Gastrocnemius medialis (tissue), 4 donors: ENCODE measurements at regions not wholly inside any gene's neighbourhood (a gene's known extent, or its start where the extent isn't known, plus 50 kb on each side); places are given as distances from the start of the nearest gene placed in this dataset.

Experiments
- ATAC-seq, 2 donors: fragments of 150-250 bp; one replicate each; pipeline ENCODE4 v1.9.1; 2016
- DNase-seq, 2 donors: peaks; one replicate each; pipeline ENCODE4 v3.0.0-alpha.2; 2019
- H3K27ac ChIP-seq, 4 donors: fragments of 200-600 bp; sonication (generic); 1 replicate in 1 of 4; 2 replicates in 3 of 4; pipeline ENCODE4 v1.5.1; 2016 to 2018; ENCODE audit warnings: mild to moderate bottlenecking in 2 of 4, moderate library complexity in 1 of 4
- H3K27me3 ChIP-seq, 3 donors: fragments of 200-600 bp; sonication (generic) in 2 of 3; 1 replicate in 1 of 3; 2 replicates in 2 of 3; pipeline versions ENCODE4 v1.5.1 to v1.6.0; 2016 to 2019; ENCODE audit warnings: mild to moderate bottlenecking in 1 of 3, moderate library complexity in 1 of 3
- H3K36me3 ChIP-seq, 2 donors: fragments of 200-600 bp; sonication (generic) in 1 of 2; one replicate each; pipeline ENCODE4 v1.5.1; 2017 to 2018
- H3K4me1 ChIP-seq, 2 donors: fragments of 200-600 bp; sonication (generic) in 1 of 2; one replicate each; pipeline ENCODE4 v1.5.1; 2016 to 2017; ENCODE audit warnings: mild to moderate bottlenecking in 2 of 2
- H3K4me3 ChIP-seq, 4 donors: fragments of 200-600 bp; sonication (generic) in 3 of 4; 1 replicate in 1 of 4; 2 replicates in 3 of 4; pipeline ENCODE4 v1.5.1; 2016 to 2019; ENCODE audit warnings: mild to moderate bottlenecking in 2 of 4
- H3K9me3 ChIP-seq, 3 donors: fragments of 200-600 bp; sonication (generic) in 2 of 3; 1 replicate in 1 of 3; 2 replicates in 2 of 3; pipeline ENCODE4 v1.5.1; 2016 to 2019
- POLR2A ChIP-seq, 2 donors: fragments of 450-650 bp; IDR thresholded peaks; one replicate each; pipeline ENCODE4 v1.6.1; 2017; ENCODE audit warnings: antibody characterized with exemption in 2 of 2, mild to moderate bottlenecking in 2 of 2, moderate library complexity in 2 of 2
- in situ Hi-C, 4 donors: fragments of 200-750 bp; cut with MboI; loops; one replicate each; pipeline versions ENCODE4 v1.15.0 to v1.8.0; 2017; ENCODE audit warnings: low sequenced_read_pairs in 4 of 4
- intact Hi-C: fragments of 100-400 bp; cut with DNase I; formaldehyde crosslinking; loops from one replicate; pipeline ENCODE4 v1.15.1; 2023; ENCODE audit warnings: low total_unique reads
- TF ChIP-seq, protein P1 (sequence below), 5 experiments: fragments of 450-650 bp in 3 of 5; fragments of 200-600 bp in 2 of 5; sonication (generic) in 2 of 5; IDR thresholded peaks in 4 of 5; conservative IDR thresholded peaks in 1 of 5; 1 replicate in 4 of 5; 2 replicates in 1 of 5; pipeline ENCODE4 v1.5.1; 2016 to 2019; ENCODE audit warnings: antibody characterized with exemption in 5 of 5, mild to moderate bottlenecking in 3 of 5, moderate library complexity in 3 of 5

DNA sequence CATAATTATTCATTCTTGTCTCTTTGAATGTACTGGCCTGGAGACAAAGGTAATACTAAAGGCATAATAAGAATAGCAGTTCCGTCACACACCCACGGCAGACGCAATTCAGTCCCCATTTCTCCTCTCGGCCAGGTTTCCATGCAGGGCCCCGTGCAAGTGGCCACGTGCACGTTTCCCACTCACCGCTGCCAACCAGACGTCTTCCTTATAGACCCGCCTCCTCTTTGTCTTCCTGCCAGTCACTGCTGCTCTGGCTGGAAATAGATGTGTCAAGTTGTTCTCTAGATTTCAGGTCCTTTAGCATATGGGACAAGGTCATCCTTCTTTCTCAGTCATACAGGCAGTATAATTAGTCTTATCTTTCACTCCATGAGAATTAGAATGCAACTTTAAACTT, 204.3 kb downstream of the SUCLA2 start:
- Histone ChIP-seq H3K4me1 (no peaks in the 10 kb centered on the region), H3K27ac (no peak overlapping the region), H3K27me3 (no peaks in the 10 kb centered on the region), H3K36me3 (no peaks in the 10 kb centered on the region), H3K9me3 (no peaks in the 10 kb centered on the region), H3K4me3 (no peak overlapping the region)
- no peak for DNase-seq
- intact Hi-C loops, result no loop called here
- in situ Hi-C loops, result no loop called here
- TF ChIP-seq, protein P1, sequence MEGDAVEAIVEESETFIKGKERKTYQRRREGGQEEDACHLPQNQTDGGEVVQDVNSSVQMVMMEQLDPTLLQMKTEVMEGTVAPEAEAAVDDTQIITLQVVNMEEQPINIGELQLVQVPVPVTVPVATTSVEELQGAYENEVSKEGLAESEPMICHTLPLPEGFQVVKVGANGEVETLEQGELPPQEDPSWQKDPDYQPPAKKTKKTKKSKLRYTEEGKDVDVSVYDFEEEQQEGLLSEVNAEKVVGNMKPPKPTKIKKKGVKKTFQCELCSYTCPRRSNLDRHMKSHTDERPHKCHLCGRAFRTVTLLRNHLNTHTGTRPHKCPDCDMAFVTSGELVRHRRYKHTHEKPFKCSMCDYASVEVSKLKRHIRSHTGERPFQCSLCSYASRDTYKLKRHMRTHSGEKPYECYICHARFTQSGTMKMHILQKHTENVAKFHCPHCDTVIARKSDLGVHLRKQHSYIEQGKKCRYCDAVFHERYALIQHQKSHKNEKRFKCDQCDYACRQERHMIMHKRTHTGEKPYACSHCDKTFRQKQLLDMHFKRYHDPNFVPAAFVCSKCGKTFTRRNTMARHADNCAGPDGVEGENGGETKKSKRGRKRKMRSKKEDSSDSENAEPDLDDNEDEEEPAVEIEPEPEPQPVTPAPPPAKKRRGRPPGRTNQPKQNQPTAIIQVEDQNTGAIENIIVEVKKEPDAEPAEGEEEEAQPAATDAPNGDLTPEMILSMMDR (IDR thresholded peaks at IDR 0.05 in 4 of 5, conservative IDR thresholded peaks at IDR 0.05 in 1 of 5), result no peak
- TF ChIP-seq POLR2A (IDR thresholded peaks at IDR 0.05), result no peak
- no peak for ATAC-seq

DNA sequence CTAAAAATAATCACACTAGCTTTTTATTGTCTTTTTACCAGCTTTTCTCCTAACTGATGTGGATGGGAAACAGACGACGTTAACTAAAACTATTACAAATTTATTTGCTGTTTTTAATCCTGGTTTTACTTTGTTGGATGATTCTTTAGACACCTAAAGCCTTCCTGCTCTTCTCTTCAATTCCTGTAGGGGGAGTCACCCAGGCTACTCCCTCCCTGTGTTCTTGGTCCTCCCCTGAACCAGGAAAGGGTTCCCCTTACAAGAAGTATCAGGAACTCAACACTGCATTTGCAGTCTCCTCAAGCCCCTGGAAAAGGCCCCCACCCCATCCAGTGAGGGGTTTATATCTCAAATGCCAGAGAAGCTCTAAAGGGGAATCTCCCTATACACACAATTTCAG, 206.1 kb downstream of the SUCLA2 start:
- Histone ChIP-seq H3K9me3 (no peaks in the 10 kb centered on the region), H3K4me3 (no peak overlapping the region), H3K36me3 (no peaks in the 10 kb centered on the region), H3K27me3 (no peaks in the 10 kb centered on the region), H3K4me1 (no peaks in the 10 kb centered on the region), H3K27ac (no peak overlapping the region)
- ATAC-seq (no peak), DNase-seq (no peak)
- intact Hi-C loops, result no loop called here
- in situ Hi-C loops, result no loop called here
- TF ChIP-seq, protein P1 (IDR thresholded peaks at IDR 0.05 in 4 of 5, conservative IDR thresholded peaks at IDR 0.05 in 1 of 5), result no peak
- no peak for TF ChIP-seq POLR2A (IDR thresholded peaks at IDR 0.05)

DNA sequence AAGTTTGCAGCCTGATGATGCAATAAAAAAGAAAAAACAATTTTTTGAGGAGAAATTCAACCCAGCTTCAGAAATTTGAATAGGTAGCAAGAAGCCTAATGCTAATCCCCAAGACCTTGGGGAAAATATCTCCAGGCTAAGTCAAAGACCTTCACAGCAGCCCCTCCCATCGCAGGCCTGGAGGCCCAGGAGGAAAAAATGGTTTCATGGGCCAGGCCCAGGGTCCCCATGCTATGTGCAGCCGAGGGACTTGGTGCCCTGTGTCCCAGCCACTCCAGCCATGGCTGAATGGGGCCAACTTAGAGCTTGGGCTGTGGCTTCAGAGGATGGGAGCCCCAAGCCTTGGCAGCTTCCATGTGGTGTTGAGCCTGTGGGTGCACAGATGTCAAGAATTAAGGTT, 210.3 kb downstream of the SUCLA2 start:
- H3K9me3 ChIP-seq, result no peaks in the 10 kb centered on the region
- no peak overlapping the region for H3K27ac ChIP-seq
- H3K4me1 ChIP-seq, result no peaks in the 10 kb centered on the region
- no peak for ATAC-seq
- no peaks in the 10 kb centered on the region for H3K27me3 ChIP-seq
- no peak overlapping the region for H3K4me3 ChIP-seq
- no peak for DNase-seq
- in situ Hi-C loops (no loop called here), intact Hi-C loops (no loop called here)
- TF ChIP-seq, protein P1 (IDR thresholded peaks at IDR 0.05 in 4 of 5, conservative IDR thresholded peaks at IDR 0.05 in 1 of 5), result no peak
- no peak for TF ChIP-seq POLR2A (IDR thresholded peaks at IDR 0.05)
- H3K36me3 ChIP-seq, result no peaks in the 10 kb centered on the region

- Histone ChIP-seq H3K4me3 (no peak overlapping the region), H3K27ac (no peak overlapping the region), H3K9me3 (no peaks in the 10 kb centered on the region), H3K36me3 (no peaks in the 10 kb centered on the region), H3K4me1 (no peaks in the 10 kb centered on the region), H3K27me3 (no peaks in the 10 kb centered on the region)
- in situ Hi-C loops, result no loop called here
- ATAC-seq (no peak), DNase-seq (no peak)
- TF ChIP-seq POLR2A (IDR thresholded peaks at IDR 0.05), result no peak
- TF ChIP-seq, protein P1 (IDR thresholded peaks at IDR 0.05 in 4 of 5, conservative IDR thresholded peaks at IDR 0.05 in 1 of 5), result no peak
- intact Hi-C loops, result no loop called here
These were observed 212.2 kb downstream of the SUCLA2 start for GRCh38 chr13:47788844-47789243.

- no peak overlapping the region for H3K4me3 ChIP-seq
- peaks cover 0 to 7% (median 0%) of the 10 kb centered on the region in 3 donors for H3K9me3 ChIP-seq
- no peaks in the 10 kb centered on the region for H3K4me1 ChIP-seq
- in situ Hi-C loops, result loop anchor here in 3 of 4 donors (5.0 to 25.0 kb wide), 3 partner anchors 937 to 942 kb away; no protein-coding TSS in a partner anchor
- ATAC-seq (no peak), DNase-seq (no peak)
- TF ChIP-seq POLR2A (IDR thresholded peaks at IDR 0.05), result no peak
- TF ChIP-seq, protein P1 (IDR thresholded peaks at IDR 0.05 in 4 of 5, conservative IDR thresholded peaks at IDR 0.05 in 1 of 5), result no peak
- no peaks in the 10 kb centered on the region for H3K36me3 ChIP-seq
- intact Hi-C loops, result loop anchor here (1.0 to 10.0 kb wide), 4 partner anchors 180 to 944 kb away; no protein-coding TSS in a partner anchor
- no peak overlapping the region for H3K27ac ChIP-seq
- no peaks in the 10 kb centered on the region for H3K27me3 ChIP-seq
These were observed 226.4 kb downstream of the SUCLA2 start for GRCh38 chr13:47774671-47774994.
